ENCODE measurements at regions not wholly inside any gene's neighbourhood (a gene's known extent, or its start where the extent isn't known, plus 50 kb on each side); places are given as distances from the start of the nearest gene placed in this dataset.

DNA sequence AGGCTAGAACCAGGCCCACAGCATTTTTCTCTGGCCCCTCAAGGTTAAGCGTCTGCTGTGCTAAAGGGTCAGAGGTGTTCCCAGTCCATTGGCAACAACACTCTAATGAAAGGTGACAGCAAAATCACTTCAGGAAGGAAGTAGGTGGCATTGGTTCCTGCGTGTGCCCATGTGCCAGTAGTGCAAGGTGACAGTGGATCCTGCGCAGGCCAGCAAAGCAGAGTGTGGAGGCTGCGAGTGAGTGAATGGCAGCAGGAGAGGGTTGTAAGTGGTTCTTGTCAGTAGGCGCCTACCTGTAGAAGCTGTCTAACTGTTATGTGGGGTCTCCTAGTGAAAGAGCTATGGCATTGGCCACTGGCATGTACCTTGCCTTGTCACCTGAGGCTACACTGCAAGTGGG is 898.2 kb upstream of the TYRP1 start:
- TF ChIP-seq, protein P1, sequence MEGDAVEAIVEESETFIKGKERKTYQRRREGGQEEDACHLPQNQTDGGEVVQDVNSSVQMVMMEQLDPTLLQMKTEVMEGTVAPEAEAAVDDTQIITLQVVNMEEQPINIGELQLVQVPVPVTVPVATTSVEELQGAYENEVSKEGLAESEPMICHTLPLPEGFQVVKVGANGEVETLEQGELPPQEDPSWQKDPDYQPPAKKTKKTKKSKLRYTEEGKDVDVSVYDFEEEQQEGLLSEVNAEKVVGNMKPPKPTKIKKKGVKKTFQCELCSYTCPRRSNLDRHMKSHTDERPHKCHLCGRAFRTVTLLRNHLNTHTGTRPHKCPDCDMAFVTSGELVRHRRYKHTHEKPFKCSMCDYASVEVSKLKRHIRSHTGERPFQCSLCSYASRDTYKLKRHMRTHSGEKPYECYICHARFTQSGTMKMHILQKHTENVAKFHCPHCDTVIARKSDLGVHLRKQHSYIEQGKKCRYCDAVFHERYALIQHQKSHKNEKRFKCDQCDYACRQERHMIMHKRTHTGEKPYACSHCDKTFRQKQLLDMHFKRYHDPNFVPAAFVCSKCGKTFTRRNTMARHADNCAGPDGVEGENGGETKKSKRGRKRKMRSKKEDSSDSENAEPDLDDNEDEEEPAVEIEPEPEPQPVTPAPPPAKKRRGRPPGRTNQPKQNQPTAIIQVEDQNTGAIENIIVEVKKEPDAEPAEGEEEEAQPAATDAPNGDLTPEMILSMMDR (IDR thresholded peaks at IDR 0.05) = no peak
- TF ChIP-seq POLR2A (IDR thresholded peaks at IDR 0.05) = no peak
